Prostate gland (tissue), 2 donors: ENCODE measurements at regions not wholly inside any gene's neighbourhood (a gene's known extent, or its start where the extent isn't known, plus 50 kb on each side); places are given as distances from the start of the nearest gene placed in this dataset.

Source experiments
- POLR2A ChIP-seq: fragments of 450-650 bp; IDR thresholded peaks from one replicate; pipeline ENCODE4 v1.6.1; 2016; ENCODE audit warnings: antibody characterized with exemption, mild to moderate bottlenecking
- TF ChIP-seq, protein P1 (sequence below), 4 experiments: fragments of 200-600 bp in 2 of 4; fragments of 450-650 bp in 2 of 4; sonication (generic) in 2 of 4; IDR thresholded peaks; 1 replicate in 3 of 4; 2 replicates in 1 of 4; pipeline ENCODE4 v1.5.1; 2016 to 2019; ENCODE audit warnings: antibody characterized with exemption in 4 of 4, mild to moderate bottlenecking in 2 of 4, moderate library complexity in 2 of 4

DNA sequence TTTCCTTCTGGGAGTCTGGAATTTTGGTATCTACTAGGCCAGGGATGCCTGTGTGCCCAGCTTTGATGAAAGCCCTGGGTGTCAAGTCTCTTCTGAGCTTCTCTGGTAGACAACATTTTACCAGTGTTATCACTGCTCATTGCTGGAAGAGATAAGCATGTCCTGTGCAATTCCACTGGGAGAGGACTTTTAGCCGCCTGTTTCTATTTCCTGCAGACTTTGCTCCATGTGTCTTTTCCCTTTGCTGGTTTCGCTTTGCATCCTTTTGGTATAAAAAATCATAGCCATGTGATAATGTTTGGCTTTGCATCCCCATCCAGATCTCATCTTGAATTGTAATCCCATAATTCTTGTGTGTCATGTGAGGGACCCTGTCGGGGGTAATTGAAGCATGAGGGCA, 163.2 kb downstream of the SLC28A3 start:
- TF ChIP-seq, protein P1, sequence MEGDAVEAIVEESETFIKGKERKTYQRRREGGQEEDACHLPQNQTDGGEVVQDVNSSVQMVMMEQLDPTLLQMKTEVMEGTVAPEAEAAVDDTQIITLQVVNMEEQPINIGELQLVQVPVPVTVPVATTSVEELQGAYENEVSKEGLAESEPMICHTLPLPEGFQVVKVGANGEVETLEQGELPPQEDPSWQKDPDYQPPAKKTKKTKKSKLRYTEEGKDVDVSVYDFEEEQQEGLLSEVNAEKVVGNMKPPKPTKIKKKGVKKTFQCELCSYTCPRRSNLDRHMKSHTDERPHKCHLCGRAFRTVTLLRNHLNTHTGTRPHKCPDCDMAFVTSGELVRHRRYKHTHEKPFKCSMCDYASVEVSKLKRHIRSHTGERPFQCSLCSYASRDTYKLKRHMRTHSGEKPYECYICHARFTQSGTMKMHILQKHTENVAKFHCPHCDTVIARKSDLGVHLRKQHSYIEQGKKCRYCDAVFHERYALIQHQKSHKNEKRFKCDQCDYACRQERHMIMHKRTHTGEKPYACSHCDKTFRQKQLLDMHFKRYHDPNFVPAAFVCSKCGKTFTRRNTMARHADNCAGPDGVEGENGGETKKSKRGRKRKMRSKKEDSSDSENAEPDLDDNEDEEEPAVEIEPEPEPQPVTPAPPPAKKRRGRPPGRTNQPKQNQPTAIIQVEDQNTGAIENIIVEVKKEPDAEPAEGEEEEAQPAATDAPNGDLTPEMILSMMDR (IDR thresholded peaks at IDR 0.05) = no peak
- no peak for TF ChIP-seq POLR2A
